DOHH2 (cell line): ENCODE measurements at regions not wholly inside any gene's neighbourhood (a gene's known extent, or its start where the extent isn't known, plus 50 kb on each side); places are given as distances from the start of the nearest gene placed in this dataset.

Source experiments
- EZH2phosphoT487 ChIP-seq: fragments of 200-600 bp; sonication (generic); IDR thresholded peaks from 2 replicates; pipeline ENCODE4 v1.6.1; 2017; ENCODE audit warnings: borderline replicate concordance, mild to moderate bottlenecking, antibody characterized with exemption, low read length, moderate library complexity, mixed read lengths
- TF ChIP-seq, protein P1 (sequence below): fragments of 200-600 bp; sonication (generic); IDR thresholded peaks from one replicate; pipeline ENCODE4 v1.5.1; 2014; ENCODE audit warnings: antibody characterized with exemption, mild to moderate bottlenecking, low read depth, low read length; ENCODE audit not compliant: poor library complexity, severe bottlenecking

DNA sequence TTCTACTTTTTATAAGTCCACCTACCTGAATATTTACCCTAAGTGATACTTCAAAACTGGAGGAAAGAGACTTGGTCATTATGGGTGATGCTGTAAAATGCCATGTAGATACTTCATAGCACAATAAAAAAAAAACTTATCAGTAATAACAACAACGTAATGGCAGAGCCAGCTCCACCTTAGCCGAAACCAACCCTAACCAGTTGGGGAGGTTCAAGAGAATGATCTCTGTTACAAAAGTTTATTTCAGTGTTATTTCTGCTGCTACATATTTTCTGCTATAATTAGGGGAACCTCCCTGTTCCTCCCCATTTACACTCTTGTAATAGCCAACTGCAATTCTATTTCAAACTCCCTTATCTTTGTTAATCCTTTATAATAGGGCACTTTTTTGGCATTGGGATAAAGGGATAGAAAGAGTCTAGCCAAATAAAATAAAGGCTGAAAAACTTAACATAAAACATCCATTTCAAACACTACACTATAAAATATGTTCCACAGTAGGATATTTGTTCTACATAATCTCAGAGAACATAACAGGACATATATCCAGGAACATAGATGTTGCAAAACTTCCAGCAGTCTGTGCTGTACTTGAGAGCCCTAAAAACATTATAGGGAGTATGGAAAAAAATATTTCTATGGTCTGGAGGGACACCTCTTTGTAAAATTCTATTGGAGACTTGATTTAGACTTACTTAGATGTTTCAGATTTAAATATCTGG is 138.7 kb upstream of the POF1B start:
- TF ChIP-seq, protein P1, sequence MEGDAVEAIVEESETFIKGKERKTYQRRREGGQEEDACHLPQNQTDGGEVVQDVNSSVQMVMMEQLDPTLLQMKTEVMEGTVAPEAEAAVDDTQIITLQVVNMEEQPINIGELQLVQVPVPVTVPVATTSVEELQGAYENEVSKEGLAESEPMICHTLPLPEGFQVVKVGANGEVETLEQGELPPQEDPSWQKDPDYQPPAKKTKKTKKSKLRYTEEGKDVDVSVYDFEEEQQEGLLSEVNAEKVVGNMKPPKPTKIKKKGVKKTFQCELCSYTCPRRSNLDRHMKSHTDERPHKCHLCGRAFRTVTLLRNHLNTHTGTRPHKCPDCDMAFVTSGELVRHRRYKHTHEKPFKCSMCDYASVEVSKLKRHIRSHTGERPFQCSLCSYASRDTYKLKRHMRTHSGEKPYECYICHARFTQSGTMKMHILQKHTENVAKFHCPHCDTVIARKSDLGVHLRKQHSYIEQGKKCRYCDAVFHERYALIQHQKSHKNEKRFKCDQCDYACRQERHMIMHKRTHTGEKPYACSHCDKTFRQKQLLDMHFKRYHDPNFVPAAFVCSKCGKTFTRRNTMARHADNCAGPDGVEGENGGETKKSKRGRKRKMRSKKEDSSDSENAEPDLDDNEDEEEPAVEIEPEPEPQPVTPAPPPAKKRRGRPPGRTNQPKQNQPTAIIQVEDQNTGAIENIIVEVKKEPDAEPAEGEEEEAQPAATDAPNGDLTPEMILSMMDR, result no peak
- no peak for TF ChIP-seq EZH2phosphoT487
